HL-60 (cell line): ENCODE measurements at regions not wholly inside any gene's neighbourhood (a gene's known extent, or its start where the extent isn't known, plus 50 kb on each side); places are given as distances from the start of the nearest gene placed in this dataset.

ENCODE experiments used
- POLR2AphosphoS5 ChIP-seq: IDR thresholded peaks from 2 replicates; pipeline ENCODE4 v1.6.1; 2012; ENCODE audit warnings: low read depth
- TF ChIP-seq, protein P1 (sequence below): IDR thresholded peaks from one replicate; pipeline ENCODE4 v1.5.1; 2011; ENCODE audit warnings: low read length, control low read depth, inconsistent platforms; ENCODE audit not compliant: insufficient read depth

DNA sequence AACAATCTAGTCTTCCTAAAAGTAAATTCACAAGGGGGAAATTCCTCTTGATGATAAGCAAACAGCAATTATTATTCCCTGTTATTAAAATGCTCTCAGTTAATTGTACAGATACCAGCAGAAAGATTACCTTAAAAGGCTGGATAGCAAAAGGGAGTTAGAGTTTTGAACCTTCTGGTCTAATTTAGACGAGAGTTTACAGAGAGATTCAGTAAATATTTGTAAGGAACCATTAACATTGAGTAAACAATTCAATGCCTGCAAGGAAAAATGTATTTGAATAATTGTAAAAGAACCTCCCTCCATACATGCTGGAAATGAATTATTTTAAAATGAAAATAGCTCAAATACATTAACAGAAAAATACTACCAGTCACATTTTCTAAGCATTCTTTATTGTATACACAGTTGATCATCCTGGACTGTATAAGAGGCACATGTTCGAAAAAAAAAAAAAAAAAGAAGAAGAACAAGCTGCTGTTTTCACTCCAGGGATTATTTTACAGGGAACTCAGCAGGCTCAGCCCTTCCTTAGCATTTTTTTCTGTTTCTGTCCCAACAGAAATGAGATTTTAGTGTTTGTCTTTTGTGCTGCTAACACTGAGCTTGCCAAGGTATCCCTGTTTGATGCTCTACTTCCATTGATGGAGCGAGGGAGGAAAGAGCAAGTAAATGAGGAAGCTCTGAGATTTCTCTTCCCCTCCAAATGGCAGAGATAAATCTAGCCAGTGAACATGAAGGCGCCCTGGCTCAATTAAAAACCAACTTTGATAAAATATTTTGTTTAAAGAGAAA lies 141.1 kb downstream of the ENC1 start:
- TF ChIP-seq, protein P1, sequence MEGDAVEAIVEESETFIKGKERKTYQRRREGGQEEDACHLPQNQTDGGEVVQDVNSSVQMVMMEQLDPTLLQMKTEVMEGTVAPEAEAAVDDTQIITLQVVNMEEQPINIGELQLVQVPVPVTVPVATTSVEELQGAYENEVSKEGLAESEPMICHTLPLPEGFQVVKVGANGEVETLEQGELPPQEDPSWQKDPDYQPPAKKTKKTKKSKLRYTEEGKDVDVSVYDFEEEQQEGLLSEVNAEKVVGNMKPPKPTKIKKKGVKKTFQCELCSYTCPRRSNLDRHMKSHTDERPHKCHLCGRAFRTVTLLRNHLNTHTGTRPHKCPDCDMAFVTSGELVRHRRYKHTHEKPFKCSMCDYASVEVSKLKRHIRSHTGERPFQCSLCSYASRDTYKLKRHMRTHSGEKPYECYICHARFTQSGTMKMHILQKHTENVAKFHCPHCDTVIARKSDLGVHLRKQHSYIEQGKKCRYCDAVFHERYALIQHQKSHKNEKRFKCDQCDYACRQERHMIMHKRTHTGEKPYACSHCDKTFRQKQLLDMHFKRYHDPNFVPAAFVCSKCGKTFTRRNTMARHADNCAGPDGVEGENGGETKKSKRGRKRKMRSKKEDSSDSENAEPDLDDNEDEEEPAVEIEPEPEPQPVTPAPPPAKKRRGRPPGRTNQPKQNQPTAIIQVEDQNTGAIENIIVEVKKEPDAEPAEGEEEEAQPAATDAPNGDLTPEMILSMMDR = no peak
- no peak for TF ChIP-seq POLR2AphosphoS5
